D721Med (cell line): ENCODE measurements at regions not wholly inside any gene's neighbourhood (a gene's known extent, or its start where the extent isn't known, plus 50 kb on each side); places are given as distances from the start of the nearest gene placed in this dataset.

Experiments
- DNase-seq: peaks from one replicate; pipeline ENCODE4 v3.0.0; 2011; ENCODE audit warnings: low spot score; ENCODE audit not compliant: insufficient read length
- FAIRE-seq: peaks from 2 replicates; lab custom pipeline; 2011; peaks lifted over from hg19 to GRCh38; lab: Jason Lieb, UNC
- CTCF ChIP-seq: IDR thresholded peaks from 2 replicates; pipeline ENCODE4 v1.5.1; 2012; ENCODE audit warnings: mild to moderate bottlenecking, control low read depth; ENCODE audit not compliant: insufficient read depth; ENCODE audit errors: missing control alignments

- no peak for TF ChIP-seq CTCF
- FAIRE-seq (no peak), DNase-seq (no peak)
These were observed 99.1 kb upstream of the CCL2 start for GRCh38 chr17:34155947-34156346.

- FAIRE-seq, result no peak
- DNase-seq, result no peak
These were observed 98.7 kb upstream of the CCL2 start for GRCh38 chr17:34156401-34156740.

GRCh38 chr17:34156741-34157589 lies 98.1 kb upstream of the CCL2 start:
- no peak for DNase-seq
- no peak for TF ChIP-seq CTCF
- FAIRE-seq, result no peak

More at GRCh38 chr17:34156401-34156740, 98.7 kb upstream of the CCL2 start:
- no peak for TF ChIP-seq CTCF

- no peak for TF ChIP-seq CTCF
- FAIRE-seq (no peak), DNase-seq (no peak)
These were observed 93.4 kb upstream of the CCL2 start for GRCh38 chr17:34161690-34162089.

GRCh38 chr17:34163123-34163522 lies 92.0 kb upstream of the CCL2 start:
- DNase-seq (no peak), FAIRE-seq (no peak)
- no peak for TF ChIP-seq CTCF

- FAIRE-seq, result no peak
- TF ChIP-seq CTCF, result peak; percentile 51
- no peak for DNase-seq
These were observed 91.4 kb upstream of the CCL2 start for GRCh38 chr17:34163646-34164045.

- DNase-seq, result no peak
- FAIRE-seq, result no peak
- no peak for TF ChIP-seq CTCF
These were observed 90.2 kb upstream of the CCL2 start for GRCh38 chr17:34164837-34165236.
